ENCODE measurements at regions not wholly inside any gene's neighbourhood (a gene's known extent, or its start where the extent isn't known, plus 50 kb on each side); places are given as distances from the start of the nearest gene placed in this dataset.

- TF ChIP-seq EZH2 (IDR thresholded peaks at IDR 0.05; ENCODE audit: low read depth, unreplicated experiment) (no peak), CTCF (conservative IDR thresholded peaks at IDR 0.05; ENCODE audit: low read depth in 2 of 2) (no peak)
Measured at GRCh38 chr16:13631213-13631767, 288.7 kb upstream of the ERCC4 start.
